Parathyroid adenoma (tissue), 2 donors: ENCODE measurements at regions not wholly inside any gene's neighbourhood (a gene's known extent, or its start where the extent isn't known, plus 50 kb on each side); places are given as distances from the start of the nearest gene placed in this dataset.

Experiments used
- H2AFZ ChIP-seq: fragments of 300-600 bp; sonication (generic); one replicate; pipeline ENCODE4 v1.7.0; 2017; ENCODE audit warnings: antibody characterized with exemption, mild to moderate bottlenecking
- H3K27ac ChIP-seq: fragments of 300-600 bp; sonication (generic); one replicate; pipeline ENCODE4 v1.7.0; 2017
- H3K27me3 ChIP-seq: fragments of 300-600 bp; sonication (generic); one replicate; pipeline ENCODE4 v1.7.0; 2017; ENCODE audit warnings: low read length; ENCODE audit not compliant: control insufficient read depth, insufficient read depth
- H3K36me3 ChIP-seq: fragments of 300-600 bp; sonication (generic); one replicate; pipeline ENCODE4 v1.7.0; 2017; ENCODE audit warnings: low read length; ENCODE audit not compliant: control insufficient read depth, insufficient read depth
- H3K4me1 ChIP-seq: fragments of 300-600 bp; sonication (generic); one replicate; pipeline ENCODE4 v1.7.0; 2017; ENCODE audit warnings: control low read depth
- H3K4me2 ChIP-seq: fragments of 300-600 bp; sonication (generic); one replicate; pipeline ENCODE4 v1.7.0; 2017; ENCODE audit warnings: low read length
- H3K4me3 ChIP-seq: fragments of 300-600 bp; sonication (generic); one replicate; pipeline ENCODE4 v1.7.0; 2017; ENCODE audit warnings: low read depth, low read length
- H3K79me2 ChIP-seq: fragments of 300-600 bp; sonication (generic); one replicate; pipeline ENCODE4 v1.7.0; 2017; ENCODE audit warnings: control low read depth
- H3K9ac ChIP-seq: fragments of 300-600 bp; sonication (generic); one replicate; pipeline ENCODE4 v1.7.0; 2017; ENCODE audit warnings: mild to moderate bottlenecking
- H3K9me3 ChIP-seq: fragments of 300-600 bp; sonication (generic); one replicate; pipeline ENCODE4 v1.7.0; 2017; ENCODE audit warnings: low read length; ENCODE audit not compliant: control insufficient read depth
- TF ChIP-seq, protein P1 (sequence below): fragments of 300-600 bp; sonication (generic); IDR thresholded peaks from one replicate; pipeline ENCODE4 v1.7.0; 2017; ENCODE audit warnings: antibody characterized with exemption, mild to moderate bottlenecking
- donor health status: primary hyperparathyroidism.

- H3K4me1 ChIP-seq, result no peaks in the 10 kb centered on the region
- no peak overlapping the region for H3K4me3 ChIP-seq
- H3K36me3 ChIP-seq, result no peaks in the 10 kb centered on the region
- no peaks in the 10 kb centered on the region for H3K27me3 ChIP-seq
- H3K4me2 ChIP-seq, result no peak overlapping the region
- no peaks in the 10 kb centered on the region for H3K9me3 ChIP-seq
- no peak overlapping the region for H3K9ac ChIP-seq
- TF ChIP-seq, protein P1, sequence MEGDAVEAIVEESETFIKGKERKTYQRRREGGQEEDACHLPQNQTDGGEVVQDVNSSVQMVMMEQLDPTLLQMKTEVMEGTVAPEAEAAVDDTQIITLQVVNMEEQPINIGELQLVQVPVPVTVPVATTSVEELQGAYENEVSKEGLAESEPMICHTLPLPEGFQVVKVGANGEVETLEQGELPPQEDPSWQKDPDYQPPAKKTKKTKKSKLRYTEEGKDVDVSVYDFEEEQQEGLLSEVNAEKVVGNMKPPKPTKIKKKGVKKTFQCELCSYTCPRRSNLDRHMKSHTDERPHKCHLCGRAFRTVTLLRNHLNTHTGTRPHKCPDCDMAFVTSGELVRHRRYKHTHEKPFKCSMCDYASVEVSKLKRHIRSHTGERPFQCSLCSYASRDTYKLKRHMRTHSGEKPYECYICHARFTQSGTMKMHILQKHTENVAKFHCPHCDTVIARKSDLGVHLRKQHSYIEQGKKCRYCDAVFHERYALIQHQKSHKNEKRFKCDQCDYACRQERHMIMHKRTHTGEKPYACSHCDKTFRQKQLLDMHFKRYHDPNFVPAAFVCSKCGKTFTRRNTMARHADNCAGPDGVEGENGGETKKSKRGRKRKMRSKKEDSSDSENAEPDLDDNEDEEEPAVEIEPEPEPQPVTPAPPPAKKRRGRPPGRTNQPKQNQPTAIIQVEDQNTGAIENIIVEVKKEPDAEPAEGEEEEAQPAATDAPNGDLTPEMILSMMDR, result no peak
- H2AFZ ChIP-seq, result no peak overlapping the region
- H3K79me2 ChIP-seq, result no peaks in the 10 kb centered on the region
- no peak overlapping the region for H3K27ac ChIP-seq
These were observed 920.1 kb downstream of the FLRT2 start for GRCh38 chr14:86450085-86450484.

GRCh38 chr14:86442135-86442534, 912.2 kb downstream of the FLRT2 start:
- Histone ChIP-seq H3K79me2 (no peaks in the 10 kb centered on the region), H3K4me3 (no peak overlapping the region), H3K9me3 (no peaks in the 10 kb centered on the region), H3K9ac (no peak overlapping the region), H3K4me1 (no peaks in the 10 kb centered on the region), H3K4me2 (no peak overlapping the region), H3K27ac (no peak overlapping the region), H3K27me3 (no peaks in the 10 kb centered on the region), H3K36me3 (no peaks in the 10 kb centered on the region), H2AFZ (no peak overlapping the region)
- TF ChIP-seq, protein P1, result no peak

- TF ChIP-seq, protein P1, result no peak
- Histone ChIP-seq H3K79me2 (no peaks in the 10 kb centered on the region), H3K27me3 (no peaks in the 10 kb centered on the region), H3K4me3 (no peak overlapping the region), H3K36me3 (no peaks in the 10 kb centered on the region), H3K9me3 (no peaks in the 10 kb centered on the region), H2AFZ (no peak overlapping the region), H3K9ac (no peak overlapping the region), H3K4me1 (no peaks in the 10 kb centered on the region), H3K4me2 (no peak overlapping the region), H3K27ac (no peak overlapping the region)
These were observed 900.9 kb downstream of the FLRT2 start for GRCh38 chr14:86430853-86431252.

GRCh38 chr14:86423214-86423613, 893.3 kb downstream of the FLRT2 start:
- no peaks in the 10 kb centered on the region for H3K9me3 ChIP-seq
- H3K4me2 ChIP-seq, result no peak overlapping the region
- H3K9ac ChIP-seq, result no peak overlapping the region
- no peaks in the 10 kb centered on the region for H3K27me3 ChIP-seq
- H2AFZ ChIP-seq, result no peak overlapping the region
- H3K4me3 ChIP-seq, result no peak overlapping the region
- TF ChIP-seq, protein P1, result no peak
- H3K36me3 ChIP-seq, result no peaks in the 10 kb centered on the region
- no peaks in the 10 kb centered on the region for H3K79me2 ChIP-seq
- no peaks in the 10 kb centered on the region for H3K4me1 ChIP-seq
- H3K27ac ChIP-seq, result no peak overlapping the region

DNA sequence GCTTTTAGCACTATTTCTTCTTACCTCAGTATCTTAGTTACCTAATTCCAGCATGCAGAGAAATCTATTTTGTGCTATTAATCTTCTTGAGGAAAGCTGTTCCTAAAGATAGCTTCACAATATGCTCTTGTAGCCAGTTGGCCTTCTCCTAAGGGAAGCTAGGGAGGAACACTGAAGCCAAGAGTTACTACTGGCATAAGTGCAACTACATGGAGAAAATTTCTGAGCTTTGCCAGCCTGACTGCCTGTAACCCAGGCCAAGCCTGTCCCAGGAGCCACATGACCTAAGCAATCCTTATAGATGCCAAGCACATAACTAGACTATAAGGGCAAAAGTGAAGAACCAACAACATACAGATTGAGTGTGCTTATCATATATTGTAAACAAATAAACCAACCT, 890.2 kb downstream of the FLRT2 start:
- Histone ChIP-seq H3K9ac (no peak overlapping the region), H3K4me1 (no peaks in the 10 kb centered on the region), H2AFZ (no peak overlapping the region), H3K4me2 (no peak overlapping the region), H3K27ac (no peak overlapping the region), H3K4me3 (no peak overlapping the region), H3K79me2 (no peaks in the 10 kb centered on the region), H3K36me3 (no peaks in the 10 kb centered on the region), H3K27me3 (no peaks in the 10 kb centered on the region), H3K9me3 (no peaks in the 10 kb centered on the region)
- TF ChIP-seq, protein P1, result no peak
